Endodermal cell (in vitro differentiated cells): ENCODE measurements at regions not wholly inside any gene's neighbourhood (a gene's known extent, or its start where the extent isn't known, plus 50 kb on each side); places are given as distances from the start of the nearest gene placed in this dataset.

Source experiments
- DNase-seq: peaks from one replicate; pipeline ENCODE4 v3.0.0-alpha.2; 2017
- H3K27ac ChIP-seq: 2 replicates; pipeline ENCODE4 v1.5.1; 2013; ENCODE audit warnings: mild to moderate bottlenecking, low read depth, low read length, moderate library complexity
- H3K27me3 ChIP-seq: 2 replicates; pipeline ENCODE4 v1.6.1; 2013; ENCODE audit warnings: mild to moderate bottlenecking, low read length, moderate library complexity; ENCODE audit not compliant: insufficient read depth, control insufficient read depth, poor library complexity, severe bottlenecking
- H3K36me3 ChIP-seq: 2 replicates; pipeline ENCODE4 v1.7.0; 2013; ENCODE audit warnings: mild to moderate bottlenecking, low read length, moderate library complexity; ENCODE audit not compliant: control insufficient read depth, insufficient read depth
- H3K4me1 ChIP-seq: one replicate; pipeline ENCODE4 v1.7.0; 2013; ENCODE audit warnings: low read length; ENCODE audit not compliant: control insufficient read depth, insufficient read depth
- H3K4me3 ChIP-seq: 2 replicates; pipeline ENCODE4 v1.5.1; 2013; ENCODE audit warnings: mild to moderate bottlenecking, low read length, moderate library complexity
- H3K9ac ChIP-seq: 2 replicates; pipeline ENCODE4 v1.6.1; 2013; ENCODE audit warnings: mild to moderate bottlenecking, low read length, moderate library complexity; ENCODE audit not compliant: poor library complexity, severe bottlenecking; ENCODE audit errors: extremely low read depth
- H3K9me3 ChIP-seq: 2 replicates; pipeline ENCODE4 v1.6.1; 2013; ENCODE audit warnings: mild to moderate bottlenecking, low read length, moderate library complexity; ENCODE audit not compliant: control insufficient read depth
- H3K27ac Mint-ChIP-seq: 2 replicates; pipeline ENCODE4 v1.8.0; 2020; ENCODE audit warnings: mixed read lengths
- H3K27me3 Mint-ChIP-seq: 2 replicates; pipeline ENCODE4 v1.8.0; 2021; ENCODE audit warnings: mild to moderate bottlenecking, mixed read lengths; ENCODE audit not compliant: insufficient read depth
- H3K36me3 Mint-ChIP-seq: 2 replicates; pipeline ENCODE4 v1.8.0; 2020; ENCODE audit warnings: low read depth, mixed read lengths
- H3K4me1 Mint-ChIP-seq: 2 replicates; pipeline ENCODE4 v1.8.0; 2020; ENCODE audit warnings: mixed read lengths
- H3K4me3 Mint-ChIP-seq: 2 replicates; pipeline ENCODE4 v1.8.0; 2020; ENCODE audit warnings: mild to moderate bottlenecking, moderate library complexity, mixed read lengths
- H3K9me3 Mint-ChIP-seq: 2 replicates; pipeline ENCODE4 v1.8.0; 2020; ENCODE audit warnings: mild to moderate bottlenecking, mixed read lengths
- CTCF ChIP-seq: fragments of 200-600 bp; sonication (generic); conservative IDR thresholded peaks from 2 replicates; pipeline ENCODE4 v1.5.0; 2021; ENCODE audit warnings: antibody characterized with exemption, mild to moderate bottlenecking
- WGBS, 2 experiments: methylation state at CpG; one replicate each; pipeline versions ENCODE4 v1.1.5 to v1.1.7; 2013; ENCODE audit warnings: missing lambda C conversion rate in 2 of 2, mixed read lengths in 1 of 2; ENCODE audit not compliant: insufficient coverage in 1 of 2, insufficient read length in 1 of 2; 5-methylcytosine and 5-hydroxymethylcytosine counted together

GRCh38 chr15:98062869-98063268 lies 102.4 kb downstream of the ARRDC4 start:
- no peak for TF ChIP-seq CTCF
- WGBS, 2 experiments, result 54 to 100% methylated on average over 1 to 3 of the region's 3 CpGs
- H3K36me3 Mint-ChIP-seq, result no peaks in the 10 kb centered on the region

GRCh38 chr15:98063315-98063714 lies 102.8 kb downstream of the ARRDC4 start:
- Mint-ChIP-seq H3K9me3 (peaks cover 11% of the 10 kb centered on the region), H3K36me3 (no peaks in the 10 kb centered on the region), H3K27me3 (peaks cover under 1% of the 10 kb centered on the region), H3K27ac (no peak overlapping the region), H3K4me3 (no peak overlapping the region), H3K4me1 (no peaks in the 10 kb centered on the region)
- Histone ChIP-seq H3K27me3 (no peaks in the 10 kb centered on the region), H3K4me1 (no peaks in the 10 kb centered on the region), H3K9me3 (no peaks in the 10 kb centered on the region), H3K27ac (no peak overlapping the region), H3K36me3 (no peaks in the 10 kb centered on the region), H3K9ac (no peak overlapping the region), H3K4me3 (no peak overlapping the region)
- no peak for TF ChIP-seq CTCF
- 79% methylated on average over 2 of the region's 2 CpGs; no CpG with 5 or more reads in 1 of the 2 experiments for WGBS, 2 experiments
- DNase-seq, result no peak

More at GRCh38 chr15:98062869-98063268, 102.4 kb downstream of the ARRDC4 start:
- Histone ChIP-seq H3K36me3 (no peaks in the 10 kb centered on the region), H3K4me1 (no peaks in the 10 kb centered on the region), H3K9ac (no peak overlapping the region), H3K27me3 (no peaks in the 10 kb centered on the region), H3K4me3 (no peak overlapping the region), H3K9me3 (no peaks in the 10 kb centered on the region), H3K27ac (no peak overlapping the region)
- no peaks in the 10 kb centered on the region for H3K4me1 Mint-ChIP-seq
- DNase-seq, result no peak
- H3K27ac Mint-ChIP-seq, result no peak overlapping the region
- H3K27me3 Mint-ChIP-seq, result no peaks in the 10 kb centered on the region
- peaks cover 14% of the 10 kb centered on the region for H3K9me3 Mint-ChIP-seq
- no peak overlapping the region for H3K4me3 Mint-ChIP-seq

DNA sequence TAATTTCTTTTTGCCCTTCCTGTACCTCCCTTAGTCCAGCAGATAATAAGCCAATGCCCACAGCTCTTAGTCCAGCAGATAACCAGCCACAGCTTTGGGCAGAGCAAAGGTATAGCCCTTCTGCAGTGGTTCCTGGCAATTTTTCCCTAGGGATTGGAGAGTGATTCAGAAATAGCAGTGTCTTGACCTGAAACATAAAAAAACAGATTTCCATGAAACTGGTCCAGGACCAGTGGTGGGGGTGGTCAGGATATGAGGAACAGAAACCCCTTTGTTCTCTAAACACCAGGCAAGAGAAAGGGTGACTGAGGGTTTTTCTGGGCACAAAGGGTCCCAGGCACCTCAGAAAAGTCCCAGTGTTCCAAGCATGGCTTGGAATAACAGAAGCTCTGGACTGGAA lies 103.4 kb downstream of the ARRDC4 start:
- H3K27ac ChIP-seq, result no peak overlapping the region
- no peaks in the 10 kb centered on the region for H3K36me3 ChIP-seq
- H3K4me3 Mint-ChIP-seq, result no peak overlapping the region
- no peaks in the 10 kb centered on the region for H3K36me3 Mint-ChIP-seq
- no peaks in the 10 kb centered on the region for H3K9me3 ChIP-seq
- TF ChIP-seq CTCF, result no peak
- H3K4me1 Mint-ChIP-seq, result no peaks in the 10 kb centered on the region
- H3K9ac ChIP-seq, result no peak overlapping the region
- H3K9me3 Mint-ChIP-seq, result peaks cover 9% of the 10 kb centered on the region
- no peak overlapping the region for H3K4me3 ChIP-seq
- no peak overlapping the region for H3K27ac Mint-ChIP-seq
- no peak for DNase-seq
- H3K4me1 ChIP-seq, result no peaks in the 10 kb centered on the region
- peaks cover 2% of the 10 kb centered on the region for H3K27me3 Mint-ChIP-seq
- no peaks in the 10 kb centered on the region for H3K27me3 ChIP-seq
